NCI-H2107 treated with DMSO at 0.1 percent for 48 hours (cell line): ENCODE measurements at regions not wholly inside any gene's neighbourhood (a gene's known extent, or its start where the extent isn't known, plus 50 kb on each side); places are given as distances from the start of the nearest gene placed in this dataset.

ENCODE experiments used
- DNase-seq: peaks from one replicate; lab custom pipeline; 2025; ENCODE audit not compliant: unreplicated experiment; lab: John Stamatoyannopoulos, UW

DNA sequence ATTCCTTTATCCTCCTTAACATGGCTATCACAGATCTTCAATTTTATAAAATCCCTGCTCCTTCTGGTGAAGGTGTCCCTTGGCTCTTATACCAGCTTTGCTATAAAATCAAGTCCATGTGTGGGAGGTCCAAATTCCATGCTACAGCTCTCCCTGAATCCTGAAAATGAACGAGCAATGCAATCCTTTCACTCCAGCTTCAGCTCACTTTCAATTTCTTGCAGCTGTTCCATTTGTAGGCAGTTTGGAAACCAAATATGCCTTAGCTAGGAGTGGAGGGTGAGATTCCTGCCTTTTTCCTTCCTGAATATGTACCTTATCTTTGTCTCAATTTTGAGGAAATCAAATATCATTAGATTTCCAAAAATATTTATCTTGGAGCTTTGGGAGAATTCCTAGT lies 402.6 kb downstream of the TTLL7 start:
- DNase-seq: no peak

DNA sequence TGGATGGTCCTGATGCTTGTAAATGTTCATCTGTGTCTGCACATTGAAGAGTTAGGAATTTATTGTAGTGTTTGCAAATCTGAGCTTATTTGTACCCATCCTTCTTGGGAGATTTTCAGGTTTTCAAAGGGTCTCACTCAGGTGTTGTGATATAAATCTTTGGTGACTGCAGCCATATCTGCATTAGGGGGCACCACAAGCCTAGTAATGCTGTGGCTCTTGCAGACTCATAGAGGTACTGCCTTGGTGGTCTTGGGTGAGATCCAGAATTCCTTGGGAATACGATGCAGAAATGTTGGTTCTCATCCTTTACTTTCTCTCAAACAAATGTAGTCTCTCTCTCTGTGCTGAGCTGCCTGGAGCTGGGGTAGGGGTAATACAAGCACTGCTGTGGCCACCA lies 405.9 kb downstream of the TTLL7 start:
- DNase-seq: no peak

DNA sequence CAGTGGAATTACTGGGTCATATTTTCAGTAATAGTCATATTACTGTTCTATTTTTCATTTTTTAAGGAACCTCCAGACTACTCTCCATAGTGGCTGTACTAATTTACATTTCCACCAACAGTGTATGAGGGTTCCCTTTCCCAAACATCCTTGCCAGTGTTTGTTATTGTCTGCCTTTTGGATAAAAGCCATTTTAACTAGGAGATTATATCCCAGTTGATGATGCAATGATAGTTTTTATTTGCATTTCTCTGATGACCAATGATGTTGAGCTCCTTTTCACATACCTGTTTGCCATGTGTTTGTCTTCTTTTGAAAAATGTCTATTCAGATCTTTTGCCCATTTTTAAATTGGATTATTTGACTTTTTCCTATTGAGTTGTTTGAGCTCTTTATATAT lies 410.8 kb downstream of the TTLL7 start:
- DNase-seq: no peak

DNA sequence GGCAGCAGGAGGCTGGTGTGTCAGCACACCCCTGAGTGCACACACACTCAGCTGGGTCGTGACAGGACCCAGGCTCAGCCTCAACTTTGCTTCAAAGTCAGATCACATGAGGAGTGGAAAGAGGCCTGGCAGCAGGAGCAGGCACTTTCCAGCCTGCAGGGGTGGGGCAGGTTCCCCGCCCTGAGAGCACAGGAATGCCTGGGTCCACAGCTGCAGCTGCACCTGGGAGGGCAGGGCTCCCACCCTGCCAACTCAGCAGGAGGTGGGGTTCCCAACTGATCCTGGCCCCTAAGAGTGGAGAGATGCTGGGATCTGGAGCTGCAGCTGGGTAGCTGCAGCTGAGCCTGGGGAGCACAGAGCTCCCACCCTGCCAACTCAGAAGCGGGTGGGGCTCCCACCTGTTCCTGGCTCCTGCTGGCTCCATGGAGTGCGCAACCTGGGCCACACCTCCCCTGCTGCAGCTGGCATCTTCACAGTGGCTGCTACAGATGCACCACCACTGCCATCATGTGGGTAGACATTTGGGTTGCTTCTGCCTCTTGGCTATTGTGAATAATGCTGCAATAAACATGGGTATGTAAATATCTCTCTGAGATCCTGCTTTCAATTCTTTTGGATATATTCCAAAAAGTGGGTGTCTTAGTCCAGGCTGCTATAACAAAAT lies 415.4 kb downstream of the TTLL7 start:
- peak; percentile 20 for DNase-seq

- no peak for DNase-seq
Measured at GRCh38 chr1:83581747-83582146, 417.2 kb downstream of the TTLL7 start.

- DNase-seq: no peak
Measured at GRCh38 chr1:83574791-83575190, 424.1 kb downstream of the TTLL7 start.

GRCh38 chr1:83573776-83574175 lies 425.2 kb downstream of the TTLL7 start:
- no peak for DNase-seq

- DNase-seq: no peak
Measured at GRCh38 chr1:83571536-83571935, 427.4 kb downstream of the TTLL7 start.

DNA sequence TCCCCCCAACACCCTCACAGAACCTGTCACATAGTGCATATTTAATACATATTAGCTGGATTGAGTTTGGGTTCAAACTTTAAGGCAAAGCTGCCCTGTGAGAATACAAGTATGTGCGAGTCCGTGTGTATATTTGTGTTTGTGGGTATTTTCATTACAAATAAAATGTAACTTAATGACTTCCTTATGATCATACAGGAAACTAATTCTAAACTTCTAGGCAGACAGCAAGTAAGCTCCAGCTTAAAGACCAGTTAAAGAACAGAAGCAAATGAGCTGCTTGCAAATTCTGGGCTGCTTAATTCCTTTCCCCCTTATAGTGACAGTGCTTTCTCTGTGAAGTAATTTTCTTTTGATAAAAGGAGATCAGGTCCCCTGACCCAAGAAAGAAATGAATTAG lies 437.6 kb downstream of the TTLL7 start:
- DNase-seq: no peak

DNA sequence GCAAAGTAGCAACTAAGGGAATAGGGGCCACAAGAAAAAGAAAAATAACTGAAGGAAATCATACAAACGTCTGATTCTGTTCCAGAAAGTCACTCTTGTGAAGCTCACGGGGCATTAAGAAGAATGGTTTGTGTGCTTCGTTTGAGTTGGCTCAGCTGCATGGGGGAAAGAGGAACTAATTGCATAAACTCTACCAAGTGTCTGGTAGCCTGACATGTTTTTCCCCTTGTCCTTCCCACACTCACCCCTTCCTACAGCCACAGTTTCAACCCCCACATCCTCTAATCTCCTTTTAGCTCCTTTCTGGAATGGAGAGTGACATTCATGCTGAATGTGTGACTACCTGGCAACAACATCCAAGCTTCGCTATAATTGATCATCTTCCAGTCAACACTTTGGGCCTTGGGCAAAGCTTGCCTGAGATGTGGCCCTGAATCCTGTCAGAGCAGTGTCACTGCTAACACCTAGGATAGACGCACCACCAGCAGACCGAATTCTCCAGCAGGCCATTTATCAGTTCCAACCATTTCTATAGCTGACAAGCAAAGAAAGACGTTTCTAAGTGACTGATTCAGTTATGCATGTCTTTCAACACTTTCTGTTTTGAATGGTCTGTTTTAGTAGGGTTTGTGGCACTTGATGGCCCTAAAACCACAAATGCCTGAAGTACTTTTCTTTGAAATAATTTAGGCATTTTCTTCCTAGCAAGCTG lies 439.6 kb downstream of the TTLL7 start:
- no peak for DNase-seq

- no peak for DNase-seq
Measured at GRCh38 chr1:83555871-83556270, 443.1 kb downstream of the TTLL7 start.

DNA sequence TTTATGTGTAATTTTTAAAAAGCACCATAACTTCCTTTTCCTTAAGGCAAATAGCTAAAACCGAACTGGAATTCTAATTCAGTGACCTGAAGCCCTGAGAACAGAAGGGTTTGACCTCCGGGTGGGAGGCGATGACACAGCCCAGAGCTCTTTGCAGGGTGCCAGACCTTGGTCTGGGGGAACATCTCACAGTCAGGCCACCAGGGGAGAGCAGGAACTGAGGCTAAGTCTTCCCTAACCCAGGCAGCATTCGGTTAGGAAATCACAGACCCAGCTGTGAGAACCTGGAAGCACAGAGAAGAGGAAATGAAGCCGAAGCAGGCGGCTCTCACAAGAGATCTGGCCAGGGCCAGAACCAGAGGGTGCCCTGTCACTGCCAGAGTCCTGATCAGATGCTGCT lies 444.8 kb downstream of the TTLL7 start:
- DNase-seq: no peak

DNA sequence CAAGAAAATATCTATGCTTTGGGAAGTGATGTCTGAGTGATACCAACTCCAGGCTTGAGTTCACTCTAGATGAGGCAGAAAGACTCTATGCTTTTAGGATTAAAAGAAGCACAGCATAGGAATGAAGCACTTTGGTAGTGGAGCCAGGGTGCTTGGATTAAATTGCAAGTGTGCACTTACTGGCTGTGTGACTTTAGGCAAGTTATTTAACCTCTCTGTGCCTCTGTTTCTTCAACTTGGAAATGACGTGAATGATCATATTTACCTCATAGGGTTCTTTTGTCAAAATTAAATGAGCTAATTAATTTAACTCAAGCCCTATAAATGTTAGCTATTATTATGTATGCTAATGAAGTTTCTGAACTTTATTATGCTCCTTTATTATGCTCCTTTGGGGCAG lies 446.1 kb downstream of the TTLL7 start:
- no peak for DNase-seq

GRCh38 chr1:83548311-83548710 lies 450.6 kb downstream of the TTLL7 start:
- no peak for DNase-seq

- no peak for DNase-seq
Measured at GRCh38 chr1:83547901-83548300, 451.0 kb downstream of the TTLL7 start.

- no peak for DNase-seq
Measured at GRCh38 chr1:83546874-83547273, 452.1 kb downstream of the TTLL7 start.

- no peak for DNase-seq
Measured at GRCh38 chr1:83545066-83545862, 453.7 kb downstream of the TTLL7 start.

GRCh38 chr1:83543222-83543973 lies 455.5 kb downstream of the TTLL7 start:
- DNase-seq: no peak

DNA sequence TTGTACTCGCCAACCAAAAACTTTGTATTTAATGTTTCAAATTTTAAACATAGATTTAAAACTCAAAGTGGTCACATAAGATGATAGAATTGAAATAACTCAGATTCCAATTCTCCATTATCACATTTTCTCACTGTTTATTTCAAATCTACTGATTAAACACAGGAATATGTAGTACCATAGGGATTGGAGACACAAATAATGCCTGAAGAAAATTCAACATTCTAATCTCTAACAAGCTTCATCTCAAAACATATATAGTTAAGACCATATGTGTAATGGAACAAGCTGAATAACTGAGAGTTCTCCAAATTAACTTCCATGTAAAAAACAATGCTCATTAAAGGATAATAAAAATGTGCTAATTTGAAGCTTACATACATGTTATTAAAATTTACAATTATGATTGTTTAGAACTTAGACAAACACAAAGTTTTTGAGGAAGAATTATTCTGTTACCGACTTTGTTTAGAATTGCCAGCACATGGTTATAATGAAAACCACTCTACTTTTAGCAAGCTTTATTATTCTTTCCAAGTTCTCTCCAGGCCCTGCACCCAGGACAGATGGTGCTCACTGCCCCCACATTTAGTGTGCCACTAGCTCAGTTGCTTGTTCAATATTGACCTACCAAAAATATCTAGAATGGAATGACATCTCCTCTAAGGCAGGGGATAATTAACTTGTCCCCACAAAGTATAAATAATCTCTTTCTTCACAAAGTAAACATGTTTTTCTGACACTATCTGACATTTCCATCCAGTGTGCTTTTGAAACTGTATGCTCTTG lies 467.2 kb downstream of the TTLL7 start:
- DNase-seq: no peak

- no peak for DNase-seq
Measured at GRCh38 chr1:83530506-83530905, 468.4 kb downstream of the TTLL7 start.

DNA sequence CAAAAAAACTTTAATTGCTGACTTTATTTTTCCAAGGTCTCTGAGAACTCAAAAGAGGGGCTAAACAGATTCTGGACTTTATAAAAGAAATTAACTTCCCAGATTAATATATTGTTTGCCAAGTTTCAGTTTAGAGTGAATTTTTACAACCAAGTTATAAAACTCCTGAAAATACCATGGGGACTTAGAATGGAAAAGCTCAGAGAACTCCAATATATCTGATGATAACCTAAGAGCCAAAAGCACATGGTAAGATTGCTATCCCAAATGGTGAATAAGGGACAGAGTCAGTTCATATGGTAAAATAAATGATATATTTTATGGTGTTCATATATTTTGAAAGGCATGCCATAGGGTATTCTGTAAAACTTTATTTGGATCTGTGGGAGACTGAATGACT lies 470.9 kb downstream of the TTLL7 start:
- no peak for DNase-seq
